AG20443 (cell line): ENCODE measurements at regions not wholly inside any gene's neighbourhood (a gene's known extent, or its start where the extent isn't known, plus 50 kb on each side); places are given as distances from the start of the nearest gene placed in this dataset.
A peak's percentile ranks its signal among the peaks of the same experiment; 100 is the strongest.
"Not testable (repeated sequence)": the region's sequence is repeated elsewhere in the genome, so short reads cannot be mapped to it uniquely, and the experiment has no call there.

Source experiments
- DNase-seq: peaks from one replicate; pipeline ENCODE4 v3.0.0; 2012; ENCODE audit warnings: low spot score, mixed read lengths

GRCh38 chr7:149633976-149634945 is 136.7 kb upstream of the ZNF746 start:
- no peak for DNase-seq

- DNase-seq = not testable (repeated sequence)
These were observed 130.9 kb upstream of the ZNF746 start for GRCh38 chr7:149628361-149629149.

- DNase-seq = no peak
These were observed 130.3 kb upstream of the ZNF746 start for GRCh38 chr7:149627911-149628310.

- DNase-seq = no peak
These were observed 129.4 kb upstream of the ZNF746 start for GRCh38 chr7:149626972-149627371.

GRCh38 chr7:149625947-149626392 is 128.4 kb upstream of the ZNF746 start:
- no peak for DNase-seq

GRCh38 chr7:149625340-149625946 is 127.8 kb upstream of the ZNF746 start:
- DNase-seq = peak; percentile 84

- peak; percentile 96 for DNase-seq
These were observed 127.1 kb upstream of the ZNF746 start for GRCh38 chr7:149624419-149625339.

GRCh38 chr7:149624006-149624405 is 126.4 kb upstream of the ZNF746 start:
- peak; percentile 24 for DNase-seq

GRCh38 chr7:149623262-149623997 is 125.8 kb upstream of the ZNF746 start:
- DNase-seq = peak; percentile 17

- no peak for DNase-seq
These were observed 125.0 kb upstream of the ZNF746 start for GRCh38 chr7:149622444-149623210.

GRCh38 chr7:149621776-149622175 is 124.2 kb upstream of the ZNF746 start:
- DNase-seq = no peak

- no peak for DNase-seq
These were observed 123.4 kb upstream of the ZNF746 start for GRCh38 chr7:149620961-149621360.

- no peak for DNase-seq
These were observed 119.3 kb upstream of the ZNF746 start for GRCh38 chr7:149616898-149617297.

GRCh38 chr7:149615690-149616270 is 118.2 kb upstream of the ZNF746 start:
- no peak for DNase-seq

- DNase-seq = no peak
These were observed 112.9 kb upstream of the ZNF746 start for GRCh38 chr7:149610441-149611011.

- no peak for DNase-seq
These were observed 110.6 kb upstream of the ZNF746 start for GRCh38 chr7:149608168-149608567.

GRCh38 chr7:149607683-149608082 is 110.1 kb upstream of the ZNF746 start:
- DNase-seq = no peak

GRCh38 chr7:149606826-149607225 is 109.2 kb upstream of the ZNF746 start:
- DNase-seq = no peak

- DNase-seq = no peak
These were observed 108.1 kb upstream of the ZNF746 start for GRCh38 chr7:149605696-149606095.
